WTC11 (cell line): ENCODE measurements at regions not wholly inside any gene's neighbourhood (a gene's known extent, or its start where the extent isn't known, plus 50 kb on each side); places are given as distances from the start of the nearest gene placed in this dataset.

Source experiments
- ATAC-seq: fragments of 200-7000 bp; cut with Tn5 transposase; 2 replicates; pipeline ENCODE4 v1.10.0; 2021; ENCODE audit warnings: mild to moderate bottlenecking, moderate library complexity
- CTCF ChIA-PET: fragments of 300-600 bp; sonication (Branson Sonifier 250); formaldehyde crosslinking; loops from one replicate; lab custom pipeline; 2021; ENCODE audit warnings: antibody characterized with exemption; lab: Charles Lee
- POLR2A ChIA-PET: fragments of 350-600 bp; sonication (Branson Sonifier 250); formaldehyde crosslinking; loops from one replicate; lab custom pipeline; 2021; ENCODE audit warnings: antibody characterized with exemption; lab: Charles Lee
- DNase-seq: peaks from one replicate; pipeline ENCODE4 v3.0.0; 2021; ENCODE audit warnings: low spot score
- H3K27ac Mint-ChIP-seq: 2 replicates; pipeline ENCODE4 v1.8.0; 2021; ENCODE audit warnings: mixed read lengths
- H3K27me3 Mint-ChIP-seq: 2 replicates; pipeline ENCODE4 v1.8.0; 2021; ENCODE audit warnings: low read depth, mild to moderate bottlenecking, moderate library complexity, mixed read lengths
- H3K36me3 Mint-ChIP-seq: 2 replicates; pipeline ENCODE4 v1.8.0; 2021; ENCODE audit warnings: mixed read lengths
- H3K4me1 Mint-ChIP-seq: 2 replicates; pipeline ENCODE4 v1.8.0; 2022; ENCODE audit warnings: mixed read lengths
- H3K4me3 Mint-ChIP-seq: 2 replicates; pipeline ENCODE4 v1.8.0; 2021; ENCODE audit warnings: mild to moderate bottlenecking, moderate library complexity, mixed read lengths
- H3K9me3 Mint-ChIP-seq: 2 replicates; pipeline ENCODE4 v1.8.0; 2021; ENCODE audit warnings: mixed read lengths
- CREM ChIP-seq: sonication (generic); formaldehyde crosslinking; IDR thresholded peaks from 2 replicates; pipeline ENCODE4 v1.8.1; 2022; ENCODE audit warnings: mild to moderate bottlenecking, missing genetic modification reagents, moderate library complexity
- EMX1 ChIP-seq: fragments of 250-450 bp; sonication (Bioruptor Pico); IDR thresholded peaks from 2 replicates; pipeline ENCODE4 v1.8.0; 2021; ENCODE audit warnings: mild to moderate bottlenecking
- JUN ChIP-seq: sonication (generic); formaldehyde crosslinking; IDR thresholded peaks from 2 replicates; pipeline ENCODE4 v1.8.0; 2023; ENCODE audit warnings: mild to moderate bottlenecking, missing genetic modification reagents
- MYBL2 ChIP-seq: sonication (generic); formaldehyde crosslinking; IDR thresholded peaks from 2 replicates; pipeline ENCODE4 v1.8.1; 2023; ENCODE audit warnings: mild to moderate bottlenecking, moderate library complexity, missing genetic modification reagents
- NFATC4 ChIP-seq: fragments of 250-450 bp; sonication (Bioruptor Pico); IDR thresholded peaks from 2 replicates; pipeline ENCODE4 v1.9.0; 2021; ENCODE audit warnings: mild to moderate bottlenecking
- NFYB ChIP-seq: sonication (generic); formaldehyde crosslinking; conservative IDR thresholded peaks from 2 replicates; pipeline ENCODE4 v1.8.0; 2022; ENCODE audit warnings: low read depth, missing genetic modification reagents
- OVOL2 ChIP-seq: fragments of 250-450 bp; sonication (Bioruptor Pico); IDR thresholded peaks from 2 replicates; pipeline ENCODE4 v1.9.0; 2021; ENCODE audit warnings: mild to moderate bottlenecking, borderline replicate concordance
- RORB ChIP-seq: fragments of 250-450 bp; sonication (Bioruptor Pico); IDR thresholded peaks from 2 replicates; pipeline ENCODE4 v1.9.0; 2021; ENCODE audit warnings: mild to moderate bottlenecking
- SMAD3 ChIP-seq: sonication (generic); formaldehyde crosslinking; IDR thresholded peaks from 2 replicates; pipeline ENCODE4 v1.8.0; 2022; ENCODE audit warnings: missing genetic modification reagents, mild to moderate bottlenecking, borderline replicate concordance
- SP1 ChIP-seq: sonication (generic); formaldehyde crosslinking; conservative IDR thresholded peaks from 2 replicates; pipeline ENCODE4 v1.8.1; 2022; ENCODE audit warnings: missing genetic modification reagents
- TEAD4 ChIP-seq: sonication (generic); formaldehyde crosslinking; IDR thresholded peaks from 2 replicates; pipeline ENCODE4 v1.8.0; 2022; ENCODE audit warnings: mild to moderate bottlenecking, missing genetic modification reagents
- TP53 ChIP-seq: sonication (generic); formaldehyde crosslinking; IDR thresholded peaks from 2 replicates; pipeline ENCODE4 v1.8.1; 2023; ENCODE audit warnings: mild to moderate bottlenecking, missing genetic modification reagents
- ZNF317 ChIP-seq: sonication (generic); formaldehyde crosslinking; IDR thresholded peaks from 2 replicates; pipeline ENCODE4 v1.8.1; 2023; ENCODE audit warnings: low read depth, mild to moderate bottlenecking, moderate library complexity, missing genetic modification reagents, borderline replicate concordance
- TF ChIP-seq, protein P1 (sequence below): sonication (generic); formaldehyde crosslinking; conservative IDR thresholded peaks from 2 replicates; pipeline ENCODE4 v1.8.1; 2023; ENCODE audit warnings: mild to moderate bottlenecking, low read depth, missing genetic modification reagents, moderate library complexity
- TF ChIP-seq, protein P2 (sequence below): fragments of 250-450 bp; sonication (Bioruptor Pico); IDR thresholded peaks from 2 replicates; pipeline ENCODE4 v1.8.0; 2021; ENCODE audit warnings: mild to moderate bottlenecking
- TF ChIP-seq, protein P3 (sequence below): fragments of 250-450 bp; sonication (Bioruptor Pico); IDR thresholded peaks from 2 replicates; pipeline ENCODE4 v1.9.0; 2021; ENCODE audit warnings: mild to moderate bottlenecking, borderline replicate concordance
- TF ChIP-seq, protein P4 (sequence below): fragments of 250-450 bp; sonication (Bioruptor Pico); IDR thresholded peaks from 2 replicates; pipeline ENCODE4 v1.9.0; 2021; ENCODE audit warnings: mild to moderate bottlenecking
- TF ChIP-seq, protein P5 (sequence below): sonication (generic); formaldehyde crosslinking; IDR thresholded peaks from 2 replicates; pipeline ENCODE4 v1.8.1; 2022; ENCODE audit warnings: mild to moderate bottlenecking, missing genetic modification reagents, moderate library complexity, borderline replicate concordance

DNA sequence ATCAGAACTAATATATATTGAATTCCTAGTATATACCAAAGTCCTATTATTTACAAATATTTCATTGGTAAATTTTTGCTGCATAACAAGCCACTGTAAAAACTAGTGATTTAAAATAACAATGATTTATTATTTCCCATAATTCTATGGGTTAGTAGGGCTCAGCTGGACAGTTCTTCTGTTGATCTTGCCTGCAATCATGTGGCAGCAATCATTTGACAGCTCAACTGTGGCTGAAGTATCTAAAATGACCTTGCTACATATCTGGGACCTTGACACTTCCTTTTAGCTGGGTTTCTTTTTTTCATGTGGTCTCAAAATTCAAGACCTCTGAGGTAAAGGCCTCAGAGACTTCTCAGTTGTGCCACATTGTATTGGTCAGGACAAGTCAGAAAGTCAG, 598.5 kb upstream of the PITX2 start (continued):
- TF ChIP-seq, protein P1, sequence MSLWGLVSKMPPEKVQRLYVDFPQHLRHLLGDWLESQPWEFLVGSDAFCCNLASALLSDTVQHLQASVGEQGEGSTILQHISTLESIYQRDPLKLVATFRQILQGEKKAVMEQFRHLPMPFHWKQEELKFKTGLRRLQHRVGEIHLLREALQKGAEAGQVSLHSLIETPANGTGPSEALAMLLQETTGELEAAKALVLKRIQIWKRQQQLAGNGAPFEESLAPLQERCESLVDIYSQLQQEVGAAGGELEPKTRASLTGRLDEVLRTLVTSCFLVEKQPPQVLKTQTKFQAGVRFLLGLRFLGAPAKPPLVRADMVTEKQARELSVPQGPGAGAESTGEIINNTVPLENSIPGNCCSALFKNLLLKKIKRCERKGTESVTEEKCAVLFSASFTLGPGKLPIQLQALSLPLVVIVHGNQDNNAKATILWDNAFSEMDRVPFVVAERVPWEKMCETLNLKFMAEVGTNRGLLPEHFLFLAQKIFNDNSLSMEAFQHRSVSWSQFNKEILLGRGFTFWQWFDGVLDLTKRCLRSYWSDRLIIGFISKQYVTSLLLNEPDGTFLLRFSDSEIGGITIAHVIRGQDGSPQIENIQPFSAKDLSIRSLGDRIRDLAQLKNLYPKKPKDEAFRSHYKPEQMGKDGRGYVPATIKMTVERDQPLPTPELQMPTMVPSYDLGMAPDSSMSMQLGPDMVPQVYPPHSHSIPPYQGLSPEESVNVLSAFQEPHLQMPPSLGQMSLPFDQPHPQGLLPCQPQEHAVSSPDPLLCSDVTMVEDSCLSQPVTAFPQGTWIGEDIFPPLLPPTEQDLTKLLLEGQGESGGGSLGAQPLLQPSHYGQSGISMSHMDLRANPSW = no peak
- TF ChIP-seq TEAD4 (CRISPR knock-in tag) = no peak
- TF ChIP-seq, protein P2, sequence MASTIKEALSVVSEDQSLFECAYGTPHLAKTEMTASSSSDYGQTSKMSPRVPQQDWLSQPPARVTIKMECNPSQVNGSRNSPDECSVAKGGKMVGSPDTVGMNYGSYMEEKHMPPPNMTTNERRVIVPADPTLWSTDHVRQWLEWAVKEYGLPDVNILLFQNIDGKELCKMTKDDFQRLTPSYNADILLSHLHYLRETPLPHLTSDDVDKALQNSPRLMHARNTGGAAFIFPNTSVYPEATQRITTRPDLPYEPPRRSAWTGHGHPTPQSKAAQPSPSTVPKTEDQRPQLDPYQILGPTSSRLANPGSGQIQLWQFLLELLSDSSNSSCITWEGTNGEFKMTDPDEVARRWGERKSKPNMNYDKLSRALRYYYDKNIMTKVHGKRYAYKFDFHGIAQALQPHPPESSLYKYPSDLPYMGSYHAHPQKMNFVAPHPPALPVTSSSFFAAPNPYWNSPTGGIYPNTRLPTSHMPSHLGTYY (CRISPR knock-in tag) = no peak
- TF ChIP-seq SMAD3 (CRISPR knock-in tag) = no peak
- TF ChIP-seq TP53 (CRISPR knock-in tag) = no peak
- TF ChIP-seq, all 79 proteins: peak for 0

DNA sequence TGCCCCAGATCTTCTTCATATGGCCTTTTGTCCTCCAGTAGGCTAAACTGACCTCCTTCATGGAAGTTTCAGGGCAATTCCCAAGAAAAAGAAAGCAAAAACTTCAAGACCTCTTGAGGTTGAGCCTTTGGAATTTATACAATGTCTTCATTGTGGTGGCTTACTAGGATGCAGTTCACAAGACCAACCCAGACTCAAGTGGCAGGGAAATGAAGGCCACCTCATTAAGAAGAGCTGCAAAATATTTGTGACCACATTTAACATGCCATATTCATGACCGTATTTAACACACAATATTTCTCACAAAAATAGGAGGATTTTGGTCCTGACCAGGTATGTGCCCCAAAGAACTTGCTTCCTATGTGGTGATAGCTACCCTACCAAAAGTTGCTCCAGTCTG, 605.5 kb upstream of the PITX2 start:
- no peak overlapping the region for H3K4me3 Mint-ChIP-seq
- DNase-seq = no peak
- H3K27me3 Mint-ChIP-seq = no peaks in the 10 kb centered on the region
- ChIA-PET CTCF (no interaction called here), POLR2A (no interaction called here)
- TF ChIP-seq, protein P3, sequence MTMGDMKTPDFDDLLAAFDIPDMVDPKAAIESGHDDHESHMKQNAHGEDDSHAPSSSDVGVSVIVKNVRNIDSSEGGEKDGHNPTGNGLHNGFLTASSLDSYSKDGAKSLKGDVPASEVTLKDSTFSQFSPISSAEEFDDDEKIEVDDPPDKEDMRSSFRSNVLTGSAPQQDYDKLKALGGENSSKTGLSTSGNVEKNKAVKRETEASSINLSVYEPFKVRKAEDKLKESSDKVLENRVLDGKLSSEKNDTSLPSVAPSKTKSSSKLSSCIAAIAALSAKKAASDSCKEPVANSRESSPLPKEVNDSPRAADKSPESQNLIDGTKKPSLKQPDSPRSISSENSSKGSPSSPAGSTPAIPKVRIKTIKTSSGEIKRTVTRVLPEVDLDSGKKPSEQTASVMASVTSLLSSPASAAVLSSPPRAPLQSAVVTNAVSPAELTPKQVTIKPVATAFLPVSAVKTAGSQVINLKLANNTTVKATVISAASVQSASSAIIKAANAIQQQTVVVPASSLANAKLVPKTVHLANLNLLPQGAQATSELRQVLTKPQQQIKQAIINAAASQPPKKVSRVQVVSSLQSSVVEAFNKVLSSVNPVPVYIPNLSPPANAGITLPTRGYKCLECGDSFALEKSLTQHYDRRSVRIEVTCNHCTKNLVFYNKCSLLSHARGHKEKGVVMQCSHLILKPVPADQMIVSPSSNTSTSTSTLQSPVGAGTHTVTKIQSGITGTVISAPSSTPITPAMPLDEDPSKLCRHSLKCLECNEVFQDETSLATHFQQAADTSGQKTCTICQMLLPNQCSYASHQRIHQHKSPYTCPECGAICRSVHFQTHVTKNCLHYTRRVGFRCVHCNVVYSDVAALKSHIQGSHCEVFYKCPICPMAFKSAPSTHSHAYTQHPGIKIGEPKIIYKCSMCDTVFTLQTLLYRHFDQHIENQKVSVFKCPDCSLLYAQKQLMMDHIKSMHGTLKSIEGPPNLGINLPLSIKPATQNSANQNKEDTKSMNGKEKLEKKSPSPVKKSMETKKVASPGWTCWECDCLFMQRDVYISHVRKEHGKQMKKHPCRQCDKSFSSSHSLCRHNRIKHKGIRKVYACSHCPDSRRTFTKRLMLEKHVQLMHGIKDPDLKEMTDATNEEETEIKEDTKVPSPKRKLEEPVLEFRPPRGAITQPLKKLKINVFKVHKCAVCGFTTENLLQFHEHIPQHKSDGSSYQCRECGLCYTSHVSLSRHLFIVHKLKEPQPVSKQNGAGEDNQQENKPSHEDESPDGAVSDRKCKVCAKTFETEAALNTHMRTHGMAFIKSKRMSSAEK (CRISPR knock-in tag) = no peak
- TF ChIP-seq MYBL2 (CRISPR knock-in tag) (no peak), NFATC4 (CRISPR knock-in tag) (no peak), JUN (CRISPR knock-in tag) (no peak), NFYB (CRISPR knock-in tag) (no peak), RORB (CRISPR knock-in tag) (no peak), EMX1 (CRISPR knock-in tag) (no peak)
- H3K4me1 Mint-ChIP-seq = peaks cover 23% of the 10 kb centered on the region
- no peak for ATAC-seq
- H3K36me3 Mint-ChIP-seq = no peaks in the 10 kb centered on the region
- 0 out of 2 replicates have a peak, but pooled peaks cover 3% of the 10 kb centered on the region for H3K9me3 Mint-ChIP-seq
- H3K27ac Mint-ChIP-seq = no peak overlapping the region

DNA sequence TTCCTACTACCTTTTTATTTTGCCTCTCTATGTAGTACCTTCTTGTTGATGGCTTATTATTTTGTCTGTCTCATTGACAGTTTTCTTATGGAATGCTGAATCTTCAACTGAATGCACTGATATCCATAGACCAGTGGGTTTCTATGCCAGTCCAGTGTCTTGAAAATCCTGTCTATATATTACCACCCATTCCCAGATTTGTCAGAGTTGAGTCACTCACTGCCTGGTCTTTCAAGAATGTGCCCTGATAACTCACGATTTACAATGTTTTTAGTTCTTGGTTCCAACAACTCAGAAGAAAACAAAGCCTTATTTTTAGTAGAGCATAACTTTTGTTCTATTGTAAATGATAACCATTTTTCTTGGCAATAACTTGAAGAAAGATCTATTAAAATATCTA, 606.0 kb upstream of the PITX2 start:
- Mint-ChIP-seq H3K27ac (no peak overlapping the region), H3K36me3 (no peaks in the 10 kb centered on the region), H3K27me3 (no peaks in the 10 kb centered on the region), H3K4me3 (no peak overlapping the region), H3K9me3 (0 out of 2 replicates have a peak, but pooled peaks cover 3% of the 10 kb centered on the region), H3K4me1 (peaks cover 23% of the 10 kb centered on the region)
- TF ChIP-seq ZNF317 (no peak), CREM (no peak), NFYB (CRISPR knock-in tag) (no peak), OVOL2 (no peak), SP1 (CRISPR knock-in tag) (no peak)
- TF ChIP-seq, protein P4, sequence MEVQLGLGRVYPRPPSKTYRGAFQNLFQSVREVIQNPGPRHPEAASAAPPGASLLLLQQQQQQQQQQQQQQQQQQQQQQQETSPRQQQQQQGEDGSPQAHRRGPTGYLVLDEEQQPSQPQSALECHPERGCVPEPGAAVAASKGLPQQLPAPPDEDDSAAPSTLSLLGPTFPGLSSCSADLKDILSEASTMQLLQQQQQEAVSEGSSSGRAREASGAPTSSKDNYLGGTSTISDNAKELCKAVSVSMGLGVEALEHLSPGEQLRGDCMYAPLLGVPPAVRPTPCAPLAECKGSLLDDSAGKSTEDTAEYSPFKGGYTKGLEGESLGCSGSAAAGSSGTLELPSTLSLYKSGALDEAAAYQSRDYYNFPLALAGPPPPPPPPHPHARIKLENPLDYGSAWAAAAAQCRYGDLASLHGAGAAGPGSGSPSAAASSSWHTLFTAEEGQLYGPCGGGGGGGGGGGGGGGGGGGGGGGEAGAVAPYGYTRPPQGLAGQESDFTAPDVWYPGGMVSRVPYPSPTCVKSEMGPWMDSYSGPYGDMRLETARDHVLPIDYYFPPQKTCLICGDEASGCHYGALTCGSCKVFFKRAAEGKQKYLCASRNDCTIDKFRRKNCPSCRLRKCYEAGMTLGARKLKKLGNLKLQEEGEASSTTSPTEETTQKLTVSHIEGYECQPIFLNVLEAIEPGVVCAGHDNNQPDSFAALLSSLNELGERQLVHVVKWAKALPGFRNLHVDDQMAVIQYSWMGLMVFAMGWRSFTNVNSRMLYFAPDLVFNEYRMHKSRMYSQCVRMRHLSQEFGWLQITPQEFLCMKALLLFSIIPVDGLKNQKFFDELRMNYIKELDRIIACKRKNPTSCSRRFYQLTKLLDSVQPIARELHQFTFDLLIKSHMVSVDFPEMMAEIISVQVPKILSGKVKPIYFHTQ (CRISPR knock-in tag) = no peak
- TF ChIP-seq, protein P5, sequence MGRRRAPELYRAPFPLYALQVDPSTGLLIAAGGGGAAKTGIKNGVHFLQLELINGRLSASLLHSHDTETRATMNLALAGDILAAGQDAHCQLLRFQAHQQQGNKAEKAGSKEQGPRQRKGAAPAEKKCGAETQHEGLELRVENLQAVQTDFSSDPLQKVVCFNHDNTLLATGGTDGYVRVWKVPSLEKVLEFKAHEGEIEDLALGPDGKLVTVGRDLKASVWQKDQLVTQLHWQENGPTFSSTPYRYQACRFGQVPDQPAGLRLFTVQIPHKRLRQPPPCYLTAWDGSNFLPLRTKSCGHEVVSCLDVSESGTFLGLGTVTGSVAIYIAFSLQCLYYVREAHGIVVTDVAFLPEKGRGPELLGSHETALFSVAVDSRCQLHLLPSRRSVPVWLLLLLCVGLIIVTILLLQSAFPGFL (CRISPR knock-in tag) = no peak
- POLR2A ChIA-PET = no interaction called here
- no peak for ATAC-seq
- DNase-seq = no peak
- CTCF ChIA-PET = no interaction called here
